ENCODE measurements at regions not wholly inside any gene's neighbourhood (a gene's known extent, or its start where the extent isn't known, plus 50 kb on each side); places are given as distances from the start of the nearest gene placed in this dataset.

GRCh38 chr5:2165203-2165602 lies 282.5 kb upstream of the IRX4 start:
- no peak for TF ChIP-seq CTCF (IDR thresholded peaks at IDR 0.05; ENCODE audit: extremely low read depth in 1 of 2, insufficient read depth in 1 of 2, low read depth in 1 of 2, low read length in 2 of 2)
- TF ChIP-seq EZH2 (IDR thresholded peaks at IDR 0.05; ENCODE audit: borderline replicate concordance, low read depth, low read length, severe bottlenecking): no peak
- no peak for TF ChIP-seq GATA2 (IDR thresholded peaks at IDR 0.05; ENCODE audit: insufficient read depth, insufficient read length, low read depth, low read length)
- no peak for TF ChIP-seq POLR2A (IDR thresholded peaks at IDR 0.05; ENCODE audit: low read depth, low read length)
- no peak for TF ChIP-seq POLR2AphosphoS5 (IDR thresholded peaks at IDR 0.05; ENCODE audit: insufficient read depth, low read depth, low read length)
- no peak for TF ChIP-seq FOS (IDR thresholded peaks at IDR 0.05; ENCODE audit: borderline replicate concordance, insufficient read depth, low read length)

All from endothelial cell of umbilical vein (primary cell).